ENCODE measurements at regions not wholly inside any gene's neighbourhood (a gene's known extent, or its start where the extent isn't known, plus 50 kb on each side); places are given as distances from the start of the nearest gene placed in this dataset.

DNA sequence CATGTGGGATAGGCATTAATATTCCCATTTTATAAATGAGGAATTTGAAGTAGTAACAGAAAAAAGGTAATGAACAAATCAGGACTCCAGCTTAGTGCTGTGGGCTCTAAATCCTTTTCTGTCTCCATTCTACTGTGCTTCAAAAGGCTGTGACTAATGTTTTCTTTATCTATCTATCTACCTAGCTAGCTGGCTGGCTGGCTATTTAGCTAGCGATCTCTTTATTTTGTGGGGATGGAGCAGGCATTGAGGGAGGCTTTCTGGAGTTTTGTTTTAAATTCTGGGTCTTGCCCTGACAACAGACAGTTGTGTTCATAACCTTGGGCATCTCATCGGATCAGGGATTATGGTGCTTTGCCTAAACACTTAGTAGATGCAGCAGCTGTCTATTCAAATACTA lies 139.2 kb downstream of the SOX4 start:
- Mint-ChIP-seq H3K36me3 (ENCODE audit: low read depth) (peaks cover 20% of the 10 kb centered on the region), H3K4me1 (peaks cover 57% of the 10 kb centered on the region), H3K4me3 (no peak overlapping the region), H3K9me3 (no peaks in the 10 kb centered on the region), H3K27me3 (ENCODE audit: insufficient read depth) (no peaks in the 10 kb centered on the region), H3K27ac (peak overlapping the region; percentile 4)
- TF ChIP-seq, protein P1, sequence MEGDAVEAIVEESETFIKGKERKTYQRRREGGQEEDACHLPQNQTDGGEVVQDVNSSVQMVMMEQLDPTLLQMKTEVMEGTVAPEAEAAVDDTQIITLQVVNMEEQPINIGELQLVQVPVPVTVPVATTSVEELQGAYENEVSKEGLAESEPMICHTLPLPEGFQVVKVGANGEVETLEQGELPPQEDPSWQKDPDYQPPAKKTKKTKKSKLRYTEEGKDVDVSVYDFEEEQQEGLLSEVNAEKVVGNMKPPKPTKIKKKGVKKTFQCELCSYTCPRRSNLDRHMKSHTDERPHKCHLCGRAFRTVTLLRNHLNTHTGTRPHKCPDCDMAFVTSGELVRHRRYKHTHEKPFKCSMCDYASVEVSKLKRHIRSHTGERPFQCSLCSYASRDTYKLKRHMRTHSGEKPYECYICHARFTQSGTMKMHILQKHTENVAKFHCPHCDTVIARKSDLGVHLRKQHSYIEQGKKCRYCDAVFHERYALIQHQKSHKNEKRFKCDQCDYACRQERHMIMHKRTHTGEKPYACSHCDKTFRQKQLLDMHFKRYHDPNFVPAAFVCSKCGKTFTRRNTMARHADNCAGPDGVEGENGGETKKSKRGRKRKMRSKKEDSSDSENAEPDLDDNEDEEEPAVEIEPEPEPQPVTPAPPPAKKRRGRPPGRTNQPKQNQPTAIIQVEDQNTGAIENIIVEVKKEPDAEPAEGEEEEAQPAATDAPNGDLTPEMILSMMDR (conservative IDR thresholded peaks at IDR 0.05) = no peak
- Histone ChIP-seq H3K36me3 (ENCODE audit: control insufficient read depth, insufficient read depth, low read length) (peaks cover 32% of the 10 kb centered on the region), H3K9me3 (ENCODE audit: control insufficient read depth, low read length) (no peaks in the 10 kb centered on the region), H3K9ac (ENCODE audit: extremely low read depth, low read length, poor library complexity, severe bottlenecking) (no peak overlapping the region), H3K27ac (ENCODE audit: low read depth, low read length) (peak overlapping the region; percentile 61), H3K4me3 (ENCODE audit: low read length) (no peak overlapping the region), H3K27me3 (ENCODE audit: control insufficient read depth, insufficient read depth, low read length, poor library complexity, severe bottlenecking) (no peaks in the 10 kb centered on the region), H3K4me1 (ENCODE audit: control insufficient read depth, insufficient read depth, low read length) (peaks cover 22% of the 10 kb centered on the region)
- DNase-seq = no peak
- 55% methylated on average over 2 of the region's 2 CpGs; no CpG with 5 or more reads in 1 of the 2 experiments for WGBS, 2 experiments (ENCODE audit: insufficient coverage in 1 of 2, insufficient read length in 1 of 2)

DNA sequence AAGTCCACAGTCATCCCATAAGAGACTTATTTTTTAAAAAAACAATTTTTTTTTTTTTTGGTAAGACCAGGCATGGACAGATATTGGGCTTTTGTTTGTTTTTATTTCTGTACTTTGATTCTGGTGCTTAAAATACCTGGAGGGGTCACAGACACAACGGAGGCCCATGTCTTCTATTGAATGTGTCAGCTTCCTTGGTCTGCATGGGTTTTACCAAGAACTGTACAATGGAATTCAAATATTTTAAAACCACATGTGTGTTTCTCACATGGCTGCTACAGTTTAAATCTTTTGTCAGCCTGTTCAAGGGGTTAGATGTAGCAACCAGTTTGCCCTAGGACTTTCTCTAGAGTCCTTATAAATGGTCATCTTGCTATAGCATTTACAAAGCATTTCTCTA lies 139.8 kb downstream of the SOX4 start:
- Mint-ChIP-seq H3K4me1 (peaks cover 60% of the 10 kb centered on the region), H3K27ac (peak overlapping the region; percentile 59), H3K27me3 (ENCODE audit: insufficient read depth) (no peaks in the 10 kb centered on the region), H3K4me3 (no peak overlapping the region), H3K9me3 (no peaks in the 10 kb centered on the region), H3K36me3 (ENCODE audit: low read depth) (peaks cover 15% of the 10 kb centered on the region)
- H3K4me1 ChIP-seq (ENCODE audit: control insufficient read depth, insufficient read depth, low read length) = peaks cover 19% of the 10 kb centered on the region
- H3K9me3 ChIP-seq (ENCODE audit: control insufficient read depth, low read length) = no peaks in the 10 kb centered on the region
- no peak overlapping the region for H3K4me3 ChIP-seq (ENCODE audit: low read length)
- 69 to 73% methylated on average over 1 of the region's 1 CpG for WGBS, 2 experiments (ENCODE audit: insufficient coverage in 1 of 2, insufficient read length in 1 of 2)
- H3K36me3 ChIP-seq (ENCODE audit: control insufficient read depth, insufficient read depth, low read length) = peaks cover 26% of the 10 kb centered on the region
- TF ChIP-seq, protein P1 (conservative IDR thresholded peaks at IDR 0.05) = no peak
- no peak overlapping the region for H3K27ac ChIP-seq (ENCODE audit: low read depth, low read length)
- no peaks in the 10 kb centered on the region for H3K27me3 ChIP-seq (ENCODE audit: control insufficient read depth, insufficient read depth, low read length, poor library complexity, severe bottlenecking)
- H3K9ac ChIP-seq (ENCODE audit: extremely low read depth, low read length, poor library complexity, severe bottlenecking) = no peak overlapping the region
- no peak for DNase-seq

DNA sequence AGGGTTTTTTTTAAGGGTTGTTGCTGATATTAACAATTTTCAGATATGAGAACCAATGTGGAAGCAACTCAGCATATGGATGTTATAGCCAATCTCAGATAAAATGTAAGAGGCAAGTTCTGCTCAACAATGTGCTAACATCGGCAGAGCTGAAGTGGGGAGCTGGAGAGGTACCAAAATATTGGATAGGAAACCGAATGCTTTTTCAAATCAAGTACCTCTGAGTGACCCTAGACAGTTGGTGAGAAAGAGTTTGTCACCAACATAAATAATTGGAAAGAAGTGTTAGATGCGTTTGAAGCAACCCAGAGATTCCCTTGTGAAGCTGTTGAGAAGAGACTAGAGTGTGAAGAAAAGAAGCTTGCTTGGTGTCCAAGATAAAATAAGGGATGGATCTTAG lies 140.7 kb downstream of the SOX4 start:
- TF ChIP-seq, protein P1 (conservative IDR thresholded peaks at IDR 0.05) = no peak
- Mint-ChIP-seq H3K9me3 (no peaks in the 10 kb centered on the region), H3K27me3 (ENCODE audit: insufficient read depth) (no peaks in the 10 kb centered on the region), H3K36me3 (ENCODE audit: low read depth) (peaks cover 14% of the 10 kb centered on the region), H3K4me1 (peaks cover 66% of the 10 kb centered on the region), H3K4me3 (no peak overlapping the region), H3K27ac (no peak overlapping the region)
- Histone ChIP-seq H3K4me1 (ENCODE audit: control insufficient read depth, insufficient read depth, low read length) (peaks cover 21% of the 10 kb centered on the region), H3K4me3 (ENCODE audit: low read length) (no peak overlapping the region), H3K27ac (ENCODE audit: low read depth, low read length) (no peak overlapping the region), H3K9ac (ENCODE audit: extremely low read depth, low read length, poor library complexity, severe bottlenecking) (no peak overlapping the region), H3K9me3 (ENCODE audit: control insufficient read depth, low read length) (no peaks in the 10 kb centered on the region), H3K27me3 (ENCODE audit: control insufficient read depth, insufficient read depth, low read length, poor library complexity, severe bottlenecking) (no peaks in the 10 kb centered on the region), H3K36me3 (ENCODE audit: control insufficient read depth, insufficient read depth, low read length) (peaks cover 26% of the 10 kb centered on the region)
- DNase-seq = no peak
- 87 to 93% methylated on average over 3 of the region's 3 CpGs for WGBS, 2 experiments (ENCODE audit: insufficient coverage in 1 of 2, insufficient read length in 1 of 2)

Data from endodermal cell (in vitro differentiated cells).